GM23338 (cell line): ENCODE measurements at regions not wholly inside any gene's neighbourhood (a gene's known extent, or its start where the extent isn't known, plus 50 kb on each side); places are given as distances from the start of the nearest gene placed in this dataset.
A peak's percentile ranks its signal among the peaks of the same experiment; 100 is the strongest.

Experiments used
- ATAC-seq: fragments of 200-7000 bp; cut with Tn5 transposase; 3 replicates; pipeline ENCODE4 v1.9.1; 2020
- DNase-seq: peaks from one replicate; pipeline ENCODE4 v3.0.0-alpha.2; 2015; ENCODE audit warnings: low spot score
- H2AFZ ChIP-seq: fragments of 200-600 bp; sonication (generic); 2 replicates; pipeline ENCODE4 v1.8.0; 2016; ENCODE audit warnings: antibody characterized with exemption, mild to moderate bottlenecking, moderate library complexity
- H3F3A ChIP-seq: fragments of 200-600 bp; sonication (generic); replicated peaks from 2 replicates; pipeline ENCODE4 v1.8.0; 2017; ENCODE audit warnings: antibody characterized with exemption, mixed run types, low read depth
- H3K27ac ChIP-seq: fragments of 200-600 bp; sonication (generic); 2 replicates; pipeline ENCODE4 v1.6.1; 2016; ENCODE audit warnings: low read depth
- H3K27me3 ChIP-seq: fragments of 200-600 bp; sonication (generic); 2 replicates; pipeline ENCODE4 v1.8.0; 2016; ENCODE audit warnings: mild to moderate bottlenecking, mixed run types, moderate library complexity; ENCODE audit not compliant: insufficient read depth
- H3K36me3 ChIP-seq: fragments of 200-600 bp; sonication (generic); 2 replicates; pipeline ENCODE4 v1.8.0; 2016; ENCODE audit warnings: mild to moderate bottlenecking; ENCODE audit not compliant: insufficient read depth
- H3K4me1 ChIP-seq: fragments of 200-600 bp; sonication (generic); 2 replicates; pipeline ENCODE4 v1.8.0; 2016; ENCODE audit warnings: mild to moderate bottlenecking, moderate library complexity; ENCODE audit not compliant: insufficient read depth
- H3K4me2 ChIP-seq: fragments of 200-600 bp; sonication (generic); 2 replicates; pipeline ENCODE4 v1.7.1; 2017; ENCODE audit warnings: mixed run types
- H3K4me3 ChIP-seq: fragments of 200-600 bp; sonication (generic); 2 replicates; pipeline ENCODE4 v1.6.1; 2016; ENCODE audit warnings: mixed run types
- H3K79me2 ChIP-seq: fragments of 200-600 bp; sonication (generic); replicated peaks from 2 replicates; pipeline ENCODE4 v1.8.0; 2017; ENCODE audit warnings: mild to moderate bottlenecking; ENCODE audit not compliant: insufficient read depth
- H3K9me2 ChIP-seq: fragments of 200-600 bp; sonication (generic); 2 replicates; pipeline ENCODE4 v1.8.0; 2017; ENCODE audit not compliant: insufficient read depth
- H4K20me1 ChIP-seq: fragments of 200-600 bp; sonication (generic); replicated peaks from 2 replicates; pipeline ENCODE4 v1.8.0; 2017; ENCODE audit warnings: mild to moderate bottlenecking; ENCODE audit not compliant: insufficient read depth
- H3K27ac Mint-ChIP-seq: 2 replicates; pipeline ENCODE4 v1.8.0; 2020; ENCODE audit warnings: inconsistent platforms, mild to moderate bottlenecking, moderate library complexity, mixed read lengths
- H3K27me3 Mint-ChIP-seq: 3 replicates; pipeline ENCODE4 v1.8.0; 2022; ENCODE audit warnings: low read depth, mild to moderate bottlenecking, moderate library complexity, mixed read lengths, inconsistent platforms; ENCODE audit not compliant: insufficient read depth, poor library complexity
- H3K36me3 Mint-ChIP-seq: 3 replicates; pipeline ENCODE4 v1.8.0; 2021; ENCODE audit warnings: low read depth, mild to moderate bottlenecking, inconsistent platforms, moderate library complexity, mixed read lengths
- H3K4me1 Mint-ChIP-seq: 3 replicates; pipeline ENCODE4 v1.8.0; 2020; ENCODE audit warnings: mild to moderate bottlenecking, inconsistent platforms, mixed read lengths
- H3K4me3 Mint-ChIP-seq: 3 replicates; pipeline ENCODE4 v1.8.0; 2021; ENCODE audit warnings: moderate library complexity, mild to moderate bottlenecking, inconsistent platforms, mixed read lengths
- H3K9me3 Mint-ChIP-seq: 3 replicates; pipeline ENCODE4 v1.8.0; 2020; ENCODE audit warnings: moderate library complexity, mild to moderate bottlenecking, inconsistent platforms, mixed read lengths
- CREB1 ChIP-seq: fragments of 250-450 bp; sonication (Bioruptor Pico); IDR thresholded peaks from 2 replicates; pipeline ENCODE4 v1.5.0; 2020; ENCODE audit warnings: low read depth, mild to moderate bottlenecking, moderate library complexity
- CTCF ChIP-seq, 2 experiments: fragments of 200-600 bp in 1 of 2; sonication (generic) in 1 of 2; conservative IDR thresholded peaks; 2 replicates each; pipeline versions ENCODE4 v1.5.1 to v1.6.1; 2016 to 2017; ENCODE audit warnings: antibody characterized with exemption in 2 of 2, low read depth in 2 of 2, mild to moderate bottlenecking in 2 of 2, moderate library complexity in 1 of 2
- JUNB ChIP-seq: IDR thresholded peaks from one replicate; pipeline ENCODE4 v1.6.1; 2016; ENCODE audit warnings: antibody characterized with exemption; ENCODE audit not compliant: unreplicated experiment
- NANOG ChIP-seq: IDR thresholded peaks from 2 replicates; pipeline ENCODE4 v1.6.1; 2016; ENCODE audit warnings: antibody characterized with exemption, borderline replicate concordance
- POLR2AphosphoS5 ChIP-seq: IDR thresholded peaks from 2 replicates; pipeline ENCODE4 v1.6.1; 2016; ENCODE audit warnings: antibody characterized with exemption, low read depth
- REST ChIP-seq: IDR thresholded peaks from one replicate; pipeline ENCODE4 v1.6.1; 2018; ENCODE audit warnings: antibody characterized with exemption; ENCODE audit not compliant: unreplicated experiment
- STAT1 ChIP-seq: IDR thresholded peaks from one replicate; pipeline ENCODE4 v1.6.1; 2016; ENCODE audit warnings: antibody characterized with exemption; ENCODE audit not compliant: unreplicated experiment
- ZNF331 ChIP-seq: fragments of 250-450 bp; sonication (Bioruptor Pico); IDR thresholded peaks from 2 replicates; pipeline ENCODE4 v1.5.0; 2020; ENCODE audit warnings: low read depth, mild to moderate bottlenecking, moderate library complexity
- ZNF462 ChIP-seq: fragments of 250-450 bp; sonication (Bioruptor Pico); IDR thresholded peaks from 2 replicates; pipeline ENCODE4 v1.5.0; 2020; ENCODE audit warnings: mild to moderate bottlenecking, moderate library complexity

- TF ChIP-seq REST (no peak), ZNF331 (CRISPR knock-in tag) (no peak)
These were observed 186.7 kb downstream of the MSX2 start (continued) for GRCh38 chr5:174911118-174911517.

GRCh38 chr5:174910245-174910737, 185.9 kb downstream of the MSX2 start:
- Histone ChIP-seq H3K4me3 (no peak overlapping the region), H3K27me3 (no peaks in the 10 kb centered on the region), H3K9me2 (no peaks in the 10 kb centered on the region), H3K4me1 (no peaks in the 10 kb centered on the region), H4K20me1 (no peaks in the 10 kb centered on the region), H3K4me2 (no peak overlapping the region), H3F3A (no peaks in the 10 kb centered on the region), H3K27ac (no peak overlapping the region), H3K36me3 (no peaks in the 10 kb centered on the region), H2AFZ (peak overlapping the region; percentile 89; the same call in 1 of the 2 replicates), H3K79me2 (no peaks in the 10 kb centered on the region)
- Mint-ChIP-seq H3K27ac (no peak overlapping the region), H3K36me3 (no peaks in the 10 kb centered on the region), H3K9me3 (peaks cover 7% of the 10 kb centered on the region; the same call in 1 of the 3 replicates), H3K4me1 (peaks cover 2% of the 10 kb centered on the region; the same call in 2 of the 3 replicates), H3K27me3 (peaks cover 2% of the 10 kb centered on the region), H3K4me3 (no peak overlapping the region)
- peak; percentile 84 for DNase-seq
- ATAC-seq: peak; percentile 100
- no peak for TF ChIP-seq POLR2AphosphoS5
- no peak for TF ChIP-seq ZNF462 (CRISPR knock-in tag)
- TF ChIP-seq STAT1: no peak
- TF ChIP-seq CREB1 (CRISPR knock-in tag): no peak
- TF ChIP-seq CTCF (conservative IDR thresholded peaks at IDR 0.05; ENCODE audit: low read depth in 2 of 2): peak; percentile 84 to 99
- TF ChIP-seq JUNB: no peak
- TF ChIP-seq NANOG: no peak
